GM12878 (cell line): ENCODE measurements at regions not wholly inside any gene's neighbourhood (a gene's known extent, or its start where the extent isn't known, plus 50 kb on each side); places are given as distances from the start of the nearest gene placed in this dataset.

Experiments used
- SMC3 ChIP-seq: IDR thresholded peaks from 2 replicates; pipeline ENCODE4 v1.6.1; 2011; ENCODE audit warnings: low read length, improper control_type of control experiment, borderline replicate concordance
- TF ChIP-seq, protein P1 (sequence below): fragments of 450-650 bp; IDR thresholded peaks from 2 replicates; pipeline ENCODE4 v1.6.1; 2017; ENCODE audit warnings: mild to moderate bottlenecking, moderate library complexity
- TF ChIP-seq, protein P2 (sequence below), 3 experiments: IDR thresholded peaks in 2 of 3; conservative IDR thresholded peaks in 1 of 3; 2 replicates each; pipeline ENCODE4 v1.5.1; 2011; ENCODE audit warnings: low read depth in 3 of 3, low read length in 3 of 3, mild to moderate bottlenecking in 3 of 3, control low read depth in 2 of 3, moderate library complexity in 2 of 3, inconsistent platforms in 1 of 3, mixed read lengths in 1 of 3; ENCODE audit not compliant: control insufficient read depth in 2 of 3, insufficient read depth in 1 of 3; ENCODE audit errors: extremely low read depth in 1 of 3
- TF ChIP-seq, protein P3 (sequence below): IDR thresholded peaks from 2 replicates; pipeline ENCODE4 v1.6.1; 2012; ENCODE audit warnings: low read depth, low read length, improper control_type of control experiment

DNA sequence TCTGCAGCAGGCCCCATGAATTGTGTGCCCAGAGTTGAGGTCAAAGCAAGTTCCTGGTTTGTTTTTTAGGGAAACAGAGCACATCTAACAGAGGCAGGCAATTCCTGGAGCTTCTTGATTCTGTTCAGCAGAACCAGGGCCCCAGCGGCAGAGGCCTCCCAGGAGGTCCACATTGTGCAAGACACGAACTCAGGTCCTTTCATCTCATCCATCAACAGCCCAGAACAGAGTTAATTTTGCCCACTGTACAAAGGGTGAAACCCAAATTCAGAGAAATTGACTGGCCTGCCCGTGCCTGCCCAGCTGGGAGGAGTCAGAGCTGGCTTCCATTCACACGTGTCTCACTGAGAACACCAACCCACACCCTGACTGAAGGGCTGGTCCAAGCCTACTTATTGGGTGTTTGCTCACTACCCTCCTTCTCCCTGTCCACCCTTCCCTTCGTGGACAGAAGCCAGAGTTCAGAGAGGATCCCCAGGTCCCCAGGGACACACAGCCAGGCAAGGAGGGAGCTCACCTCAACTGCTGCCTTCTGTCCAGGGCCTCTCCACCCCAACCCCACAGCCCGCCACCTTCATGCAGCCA, 607.1 kb downstream of the TBC1D22A start (continued):
- TF ChIP-seq, protein P1, sequence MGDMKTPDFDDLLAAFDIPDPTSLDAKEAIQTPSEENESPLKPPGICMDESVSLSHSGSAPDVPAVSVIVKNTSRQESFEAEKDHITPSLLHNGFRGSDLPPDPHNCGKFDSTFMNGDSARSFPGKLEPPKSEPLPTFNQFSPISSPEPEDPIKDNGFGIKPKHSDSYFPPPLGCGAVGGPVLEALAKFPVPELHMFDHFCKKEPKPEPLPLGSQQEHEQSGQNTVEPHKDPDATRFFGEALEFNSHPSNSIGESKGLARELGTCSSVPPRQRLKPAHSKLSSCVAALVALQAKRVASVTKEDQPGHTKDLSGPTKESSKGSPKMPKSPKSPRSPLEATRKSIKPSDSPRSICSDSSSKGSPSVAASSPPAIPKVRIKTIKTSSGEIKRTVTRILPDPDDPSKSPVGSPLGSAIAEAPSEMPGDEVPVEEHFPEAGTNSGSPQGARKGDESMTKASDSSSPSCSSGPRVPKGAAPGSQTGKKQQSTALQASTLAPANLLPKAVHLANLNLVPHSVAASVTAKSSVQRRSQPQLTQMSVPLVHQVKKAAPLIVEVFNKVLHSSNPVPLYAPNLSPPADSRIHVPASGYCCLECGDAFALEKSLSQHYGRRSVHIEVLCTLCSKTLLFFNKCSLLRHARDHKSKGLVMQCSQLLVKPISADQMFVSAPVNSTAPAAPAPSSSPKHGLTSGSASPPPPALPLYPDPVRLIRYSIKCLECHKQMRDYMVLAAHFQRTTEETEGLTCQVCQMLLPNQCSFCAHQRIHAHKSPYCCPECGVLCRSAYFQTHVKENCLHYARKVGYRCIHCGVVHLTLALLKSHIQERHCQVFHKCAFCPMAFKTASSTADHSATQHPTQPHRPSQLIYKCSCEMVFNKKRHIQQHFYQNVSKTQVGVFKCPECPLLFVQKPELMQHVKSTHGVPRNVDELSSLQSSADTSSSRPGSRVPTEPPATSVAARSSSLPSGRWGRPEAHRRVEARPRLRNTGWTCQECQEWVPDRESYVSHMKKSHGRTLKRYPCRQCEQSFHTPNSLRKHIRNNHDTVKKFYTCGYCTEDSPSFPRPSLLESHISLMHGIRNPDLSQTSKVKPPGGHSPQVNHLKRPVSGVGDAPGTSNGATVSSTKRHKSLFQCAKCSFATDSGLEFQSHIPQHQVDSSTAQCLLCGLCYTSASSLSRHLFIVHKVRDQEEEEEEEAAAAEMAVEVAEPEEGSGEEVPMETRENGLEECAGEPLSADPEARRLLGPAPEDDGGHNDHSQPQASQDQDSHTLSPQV: no peak
- TF ChIP-seq, protein P2, sequence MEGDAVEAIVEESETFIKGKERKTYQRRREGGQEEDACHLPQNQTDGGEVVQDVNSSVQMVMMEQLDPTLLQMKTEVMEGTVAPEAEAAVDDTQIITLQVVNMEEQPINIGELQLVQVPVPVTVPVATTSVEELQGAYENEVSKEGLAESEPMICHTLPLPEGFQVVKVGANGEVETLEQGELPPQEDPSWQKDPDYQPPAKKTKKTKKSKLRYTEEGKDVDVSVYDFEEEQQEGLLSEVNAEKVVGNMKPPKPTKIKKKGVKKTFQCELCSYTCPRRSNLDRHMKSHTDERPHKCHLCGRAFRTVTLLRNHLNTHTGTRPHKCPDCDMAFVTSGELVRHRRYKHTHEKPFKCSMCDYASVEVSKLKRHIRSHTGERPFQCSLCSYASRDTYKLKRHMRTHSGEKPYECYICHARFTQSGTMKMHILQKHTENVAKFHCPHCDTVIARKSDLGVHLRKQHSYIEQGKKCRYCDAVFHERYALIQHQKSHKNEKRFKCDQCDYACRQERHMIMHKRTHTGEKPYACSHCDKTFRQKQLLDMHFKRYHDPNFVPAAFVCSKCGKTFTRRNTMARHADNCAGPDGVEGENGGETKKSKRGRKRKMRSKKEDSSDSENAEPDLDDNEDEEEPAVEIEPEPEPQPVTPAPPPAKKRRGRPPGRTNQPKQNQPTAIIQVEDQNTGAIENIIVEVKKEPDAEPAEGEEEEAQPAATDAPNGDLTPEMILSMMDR (IDR thresholded peaks at IDR 0.05 in 2 of 3, conservative IDR thresholded peaks at IDR 0.05 in 1 of 3; ENCODE audit: control insufficient read depth in 2 of 3, extremely low read depth in 1 of 3, insufficient read depth in 1 of 3, low read depth in 3 of 3, low read length in 3 of 3): no peak
- TF ChIP-seq, protein P3, sequence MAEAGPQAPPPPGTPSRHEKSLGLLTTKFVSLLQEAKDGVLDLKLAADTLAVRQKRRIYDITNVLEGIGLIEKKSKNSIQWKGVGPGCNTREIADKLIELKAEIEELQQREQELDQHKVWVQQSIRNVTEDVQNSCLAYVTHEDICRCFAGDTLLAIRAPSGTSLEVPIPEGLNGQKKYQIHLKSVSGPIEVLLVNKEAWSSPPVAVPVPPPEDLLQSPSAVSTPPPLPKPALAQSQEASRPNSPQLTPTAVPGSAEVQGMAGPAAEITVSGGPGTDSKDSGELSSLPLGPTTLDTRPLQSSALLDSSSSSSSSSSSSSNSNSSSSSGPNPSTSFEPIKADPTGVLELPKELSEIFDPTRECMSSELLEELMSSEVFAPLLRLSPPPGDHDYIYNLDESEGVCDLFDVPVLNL: no peak
- no peak for TF ChIP-seq SMC3
